GM18858 (cell line): ENCODE measurements at regions not wholly inside any gene's neighbourhood (a gene's known extent, or its start where the extent isn't known, plus 50 kb on each side); places are given as distances from the start of the nearest gene placed in this dataset.
"Not testable (repeated sequence)": the region's sequence is repeated elsewhere in the genome, so short reads cannot be mapped to it uniquely, and the experiment has no call there.

Experiments used
- ATAC-seq: cut with Tn5 transposase; IDR thresholded peaks from one replicate; pipeline ENCODE4 v1.9.1; 2021; ENCODE audit not compliant: unreplicated experiment

- ATAC-seq: no peak
Observed at GRCh38 chr2:129191530-129191929, 787.9 kb upstream of the RAB6C start.

GRCh38 chr2:129192117-129192516 is 787.3 kb upstream of the RAB6C start:
- no peak for ATAC-seq

GRCh38 chr2:129192841-129193253 is 786.6 kb upstream of the RAB6C start:
- no peak for ATAC-seq

- no peak for ATAC-seq
Observed at GRCh38 chr2:129193961-129194360, 785.5 kb upstream of the RAB6C start.

- ATAC-seq: no peak
Observed at GRCh38 chr2:129199501-129199900, 780.0 kb upstream of the RAB6C start.

GRCh38 chr2:129201696-129202095 is 777.8 kb upstream of the RAB6C start:
- ATAC-seq: no peak

- no peak for ATAC-seq
Observed at GRCh38 chr2:129203331-129203730, 776.1 kb upstream of the RAB6C start.

- ATAC-seq: not testable (repeated sequence)
Observed at GRCh38 chr2:129204581-129204980, 774.9 kb upstream of the RAB6C start.

GRCh38 chr2:129205176-129205575 is 774.3 kb upstream of the RAB6C start:
- no peak for ATAC-seq

GRCh38 chr2:129205766-129206165 is 773.7 kb upstream of the RAB6C start:
- ATAC-seq: no peak

GRCh38 chr2:129212299-129212958 is 767.0 kb upstream of the RAB6C start:
- ATAC-seq: no peak

- ATAC-seq: no peak
Observed at GRCh38 chr2:129224022-129224421, 755.4 kb upstream of the RAB6C start.

- ATAC-seq: no peak
Observed at GRCh38 chr2:129224486-129224885, 755.0 kb upstream of the RAB6C start.

GRCh38 chr2:129229196-129229595 is 750.3 kb upstream of the RAB6C start:
- ATAC-seq: no peak

GRCh38 chr2:129229830-129230441 is 749.5 kb upstream of the RAB6C start:
- ATAC-seq: no peak

- no peak for ATAC-seq
Observed at GRCh38 chr2:129231924-129232323, 747.5 kb upstream of the RAB6C start.

GRCh38 chr2:129233166-129233565 is 746.3 kb upstream of the RAB6C start:
- ATAC-seq: no peak

GRCh38 chr2:129233751-129234406 is 745.6 kb upstream of the RAB6C start:
- ATAC-seq: no peak

GRCh38 chr2:129236601-129237000 is 742.9 kb upstream of the RAB6C start:
- ATAC-seq: no peak

GRCh38 chr2:129237966-129238725 is 741.3 kb upstream of the RAB6C start:
- ATAC-seq: no peak

- ATAC-seq: no peak
Observed at GRCh38 chr2:129239141-129239540, 740.3 kb upstream of the RAB6C start.

GRCh38 chr2:129240061-129240460 is 739.4 kb upstream of the RAB6C start:
- no peak for ATAC-seq
